Large intestine (tissue), 3 donors: ENCODE measurements at regions not wholly inside any gene's neighbourhood (a gene's known extent, or its start where the extent isn't known, plus 50 kb on each side); places are given as distances from the start of the nearest gene placed in this dataset.

Source experiments
- DNase-seq, 2 donors: peaks; one replicate each; pipeline versions ENCODE4 v3.0.0 to v3.0.0-alpha.2; 2013
- H3K27ac ChIP-seq: one replicate; pipeline ENCODE4 v1.5.1; 2013; ENCODE audit warnings: low read length
- H3K27me3 ChIP-seq: 2 replicates; pipeline ENCODE4 v1.6.1; 2013; ENCODE audit warnings: low read length; ENCODE audit not compliant: control insufficient read depth, insufficient read depth
- H3K36me3 ChIP-seq: 2 replicates; pipeline ENCODE4 v1.6.1; 2013; ENCODE audit warnings: low read length; ENCODE audit not compliant: control insufficient read depth, insufficient read depth
- H3K4me1 ChIP-seq: one replicate; pipeline ENCODE4 v1.6.1; 2013; ENCODE audit warnings: low read length; ENCODE audit not compliant: control insufficient read depth, insufficient read depth
- H3K4me3 ChIP-seq: one replicate; pipeline ENCODE4 v1.5.1; 2013; ENCODE audit warnings: low read length
- H3K9me3 ChIP-seq: one replicate; pipeline ENCODE4 v1.6.1; 2013; ENCODE audit warnings: mild to moderate bottlenecking, low read depth, low read length, moderate library complexity; ENCODE audit not compliant: control insufficient read depth
- WGBS: methylation state at CpG from one replicate; pipeline ENCODE4 v1.1.5; 2013; ENCODE audit warnings: low lambda C conversion rate; ENCODE audit not compliant: insufficient coverage; 5-methylcytosine and 5-hydroxymethylcytosine counted together

- Histone ChIP-seq H3K4me3 (no peak overlapping the region), H3K9me3 (peaks cover 4% of the 10 kb centered on the region), H3K4me1 (no peaks in the 10 kb centered on the region), H3K27ac (no peak overlapping the region), H3K36me3 (no peaks in the 10 kb centered on the region), H3K27me3 (no peaks in the 10 kb centered on the region)
- no CpG with 5 or more reads among the region's 3 CpGs for WGBS
- DNase-seq, result no peak
These were observed 218.9 kb upstream of the SFSWAP start for GRCh38 chr12:131491916-131492490.

DNA sequence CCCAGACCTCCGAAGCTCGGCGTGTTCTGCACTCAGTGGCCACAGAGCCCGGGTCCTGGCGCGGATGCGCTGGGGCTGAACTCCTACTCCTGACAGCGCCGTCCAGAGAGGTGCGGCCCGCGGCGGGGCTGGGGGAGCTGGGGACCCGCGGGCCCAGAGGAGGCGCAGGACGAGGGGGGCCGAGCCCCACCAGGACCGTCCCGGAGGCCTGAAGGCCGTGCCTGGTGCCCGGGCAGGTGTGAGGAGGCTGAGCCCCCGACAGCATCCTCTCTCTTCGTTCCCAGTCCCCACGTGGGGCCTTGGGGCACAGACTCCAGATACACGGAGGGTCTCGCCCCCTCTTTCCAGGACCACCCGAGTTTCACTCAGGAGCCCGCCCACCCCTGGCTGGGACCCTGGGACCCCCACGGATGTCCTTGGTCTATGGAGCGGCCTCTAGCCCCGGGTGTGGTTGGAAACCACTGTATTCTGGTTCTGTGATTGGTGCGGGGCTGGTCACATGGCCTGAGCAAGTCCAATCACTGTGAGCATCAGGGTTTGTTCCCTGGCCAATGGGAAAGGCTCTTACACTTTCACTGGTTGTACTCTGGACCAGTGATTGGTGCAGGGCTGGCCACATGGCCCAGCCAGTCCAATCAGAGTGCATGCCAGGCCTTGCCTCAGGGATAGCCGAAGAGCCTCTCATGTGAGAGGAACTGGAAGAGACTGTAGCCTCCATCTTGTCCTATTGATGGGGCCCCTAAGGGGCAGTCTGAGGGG lies 217.6 kb upstream of the SFSWAP start:
- WGBS, result no CpG with 5 or more reads among the region's 34 CpGs

GRCh38 chr12:131494216-131494615 lies 216.7 kb upstream of the SFSWAP start:
- Histone ChIP-seq H3K4me3 (no peak overlapping the region), H3K27ac (no peak overlapping the region), H3K27me3 (no peaks in the 10 kb centered on the region), H3K9me3 (peaks cover 4% of the 10 kb centered on the region), H3K4me1 (no peaks in the 10 kb centered on the region), H3K36me3 (no peaks in the 10 kb centered on the region)
- no peak for DNase-seq
- no CpG with 5 or more reads among the region's 24 CpGs for WGBS

More for the DNA sequence above, 217.6 kb upstream of the SFSWAP start:
- H3K4me3 ChIP-seq, result no peak overlapping the region
- H3K27ac ChIP-seq, result no peak overlapping the region
- H3K9me3 ChIP-seq, result peaks cover 4% of the 10 kb centered on the region
- no peaks in the 10 kb centered on the region for H3K36me3 ChIP-seq
- H3K4me1 ChIP-seq, result no peaks in the 10 kb centered on the region
- no peak for DNase-seq
- no peaks in the 10 kb centered on the region for H3K27me3 ChIP-seq

DNA sequence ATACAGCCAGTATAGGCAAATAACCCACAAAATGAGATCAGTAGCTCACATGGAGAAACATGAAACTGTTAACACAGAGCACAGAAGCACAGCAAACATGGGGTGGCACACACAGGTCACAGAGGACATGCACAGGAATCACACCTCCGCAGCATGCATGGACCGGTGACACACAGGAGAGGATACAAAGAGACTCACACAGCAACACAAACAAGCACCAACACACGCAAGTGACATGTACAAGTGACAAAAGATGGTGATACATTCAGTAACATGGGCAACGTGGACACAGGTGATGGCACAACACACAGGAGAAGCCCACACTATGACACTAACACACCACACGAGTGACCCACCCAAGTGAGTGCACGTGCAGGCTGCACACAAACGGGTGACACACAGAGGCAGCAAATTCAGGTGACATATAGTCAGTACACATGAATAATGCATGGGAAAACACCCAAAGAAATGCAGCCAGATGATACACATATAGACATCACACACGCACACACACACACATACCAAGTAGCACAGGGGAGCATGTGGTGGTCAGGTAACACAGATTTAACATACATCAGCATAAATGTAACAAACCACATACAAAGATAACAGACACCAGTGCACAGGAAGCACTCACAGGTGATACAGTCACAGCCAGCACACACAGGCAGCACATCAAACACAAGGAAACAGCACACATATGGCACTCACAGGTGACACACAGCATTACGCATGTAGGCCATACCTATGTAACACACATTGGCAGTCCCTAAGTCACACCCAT lies 216.0 kb upstream of the SFSWAP start:
- Histone ChIP-seq H3K9me3 (peaks cover 4% of the 10 kb centered on the region), H3K27ac (no peak overlapping the region), H3K36me3 (no peaks in the 10 kb centered on the region), H3K4me1 (no peaks in the 10 kb centered on the region), H3K4me3 (no peak overlapping the region), H3K27me3 (no peaks in the 10 kb centered on the region)
- WGBS, result no CpG with 5 or more reads among the region's 9 CpGs
- DNase-seq, result no peak

DNA sequence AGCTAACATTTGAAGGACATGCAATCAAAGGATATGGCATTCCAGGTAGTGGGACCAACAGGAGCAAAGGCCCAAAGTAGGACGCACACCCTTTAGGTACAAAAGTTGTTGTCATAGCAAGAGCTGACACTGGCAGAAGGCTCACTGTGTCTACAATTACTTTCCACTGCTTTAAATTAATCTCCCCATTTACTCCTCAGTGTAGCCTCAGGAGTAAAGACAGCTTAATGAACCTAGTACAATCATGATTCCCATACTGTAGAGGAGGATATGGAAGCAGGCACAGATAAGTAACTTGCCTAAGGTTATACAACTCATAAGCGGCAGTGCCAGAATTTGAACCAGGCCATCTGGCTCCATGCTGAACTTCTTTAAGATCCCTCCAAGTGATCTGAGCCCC lies 212.9 kb upstream of the SFSWAP start:
- H3K9me3 ChIP-seq, result peaks cover 4% of the 10 kb centered on the region
- H3K27ac ChIP-seq, result no peak overlapping the region
- no peak overlapping the region for H3K4me3 ChIP-seq
- H3K27me3 ChIP-seq, result no peaks in the 10 kb centered on the region
- DNase-seq, result no peak
- no CpG with 5 or more reads among the region's 2 CpGs for WGBS
- H3K4me1 ChIP-seq, result no peaks in the 10 kb centered on the region
- H3K36me3 ChIP-seq, result no peaks in the 10 kb centered on the region

- Histone ChIP-seq H3K36me3 (no peaks in the 10 kb centered on the region), H3K4me1 (no peaks in the 10 kb centered on the region), H3K27me3 (no peaks in the 10 kb centered on the region), H3K4me3 (no peak overlapping the region), H3K9me3 (no peaks in the 10 kb centered on the region), H3K27ac (no peak overlapping the region)
- no peak for DNase-seq
- no CpG with 5 or more reads among the region's 1 CpG for WGBS
These were observed 211.6 kb upstream of the SFSWAP start for GRCh38 chr12:131499160-131499863.

DNA sequence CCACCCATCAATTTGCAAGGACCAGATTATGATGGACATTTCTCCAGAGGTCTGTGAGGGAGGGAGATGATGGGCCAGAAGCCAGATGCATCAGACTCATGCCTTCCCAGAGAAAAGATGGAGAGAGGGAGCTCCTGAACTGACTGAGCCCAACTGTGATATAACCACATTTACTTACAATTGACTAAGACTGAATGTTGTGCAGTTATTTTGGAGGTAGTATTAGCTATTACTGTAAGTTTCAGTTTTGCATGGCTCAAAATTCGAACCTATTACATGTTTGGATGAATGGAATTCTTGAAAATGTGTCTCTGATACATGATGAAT lies 211.1 kb upstream of the SFSWAP start:
- Histone ChIP-seq H3K27me3 (no peaks in the 10 kb centered on the region), H3K4me3 (no peak overlapping the region), H3K36me3 (no peaks in the 10 kb centered on the region), H3K4me1 (no peaks in the 10 kb centered on the region), H3K27ac (no peak overlapping the region), H3K9me3 (no peaks in the 10 kb centered on the region)
- no peak for DNase-seq
- no CpG with 5 or more reads among the region's 1 CpG for WGBS

GRCh38 chr12:131500564-131500963 lies 210.3 kb upstream of the SFSWAP start:
- no peaks in the 10 kb centered on the region for H3K9me3 ChIP-seq
- H3K4me1 ChIP-seq, result no peaks in the 10 kb centered on the region
- WGBS, result 100% methylated on average over 1 of the region's 10 CpGs
- no peak overlapping the region for H3K27ac ChIP-seq
- H3K4me3 ChIP-seq, result no peak overlapping the region
- H3K36me3 ChIP-seq, result no peaks in the 10 kb centered on the region
- DNase-seq, result no peak
- no peaks in the 10 kb centered on the region for H3K27me3 ChIP-seq

DNA sequence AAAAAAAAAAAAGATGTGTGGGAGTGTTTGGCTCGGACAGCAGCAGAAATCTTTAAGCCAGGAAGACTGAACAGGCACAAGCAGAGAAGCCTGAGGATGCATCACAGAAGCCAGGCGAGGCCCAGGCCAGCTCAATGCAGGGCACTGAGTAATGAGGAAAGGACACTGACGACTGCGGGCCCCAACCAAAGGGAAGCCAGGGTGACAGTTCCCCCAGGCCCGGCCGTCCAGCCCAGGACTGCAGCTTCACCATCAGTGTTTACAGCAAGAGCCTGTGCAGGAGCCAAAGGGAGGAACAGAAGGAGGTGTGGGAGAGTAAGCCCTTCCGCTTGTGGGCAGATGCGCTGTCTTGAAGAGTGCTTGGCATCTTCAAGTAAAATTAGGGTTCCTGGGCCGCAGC lies 205.3 kb upstream of the SFSWAP start:
- Histone ChIP-seq H3K4me3 (no peak overlapping the region), H3K27ac (no peak overlapping the region), H3K36me3 (no peaks in the 10 kb centered on the region), H3K4me1 (no peaks in the 10 kb centered on the region), H3K27me3 (no peaks in the 10 kb centered on the region), H3K9me3 (no peaks in the 10 kb centered on the region)
- WGBS, result no CpG with 5 or more reads among the region's 9 CpGs
- no peak for DNase-seq

GRCh38 chr12:131506426-131506825 lies 204.5 kb upstream of the SFSWAP start:
- no peak for DNase-seq
- H3K36me3 ChIP-seq, result no peaks in the 10 kb centered on the region
- no peak overlapping the region for H3K4me3 ChIP-seq
- no peaks in the 10 kb centered on the region for H3K4me1 ChIP-seq
- no CpG with 5 or more reads among the region's 6 CpGs for WGBS
- no peaks in the 10 kb centered on the region for H3K27me3 ChIP-seq
- no peak overlapping the region for H3K27ac ChIP-seq
- H3K9me3 ChIP-seq, result no peaks in the 10 kb centered on the region
